ENCODE measurements at regions not wholly inside any gene's neighbourhood (a gene's known extent, or its start where the extent isn't known, plus 50 kb on each side); places are given as distances from the start of the nearest gene placed in this dataset.

DNA sequence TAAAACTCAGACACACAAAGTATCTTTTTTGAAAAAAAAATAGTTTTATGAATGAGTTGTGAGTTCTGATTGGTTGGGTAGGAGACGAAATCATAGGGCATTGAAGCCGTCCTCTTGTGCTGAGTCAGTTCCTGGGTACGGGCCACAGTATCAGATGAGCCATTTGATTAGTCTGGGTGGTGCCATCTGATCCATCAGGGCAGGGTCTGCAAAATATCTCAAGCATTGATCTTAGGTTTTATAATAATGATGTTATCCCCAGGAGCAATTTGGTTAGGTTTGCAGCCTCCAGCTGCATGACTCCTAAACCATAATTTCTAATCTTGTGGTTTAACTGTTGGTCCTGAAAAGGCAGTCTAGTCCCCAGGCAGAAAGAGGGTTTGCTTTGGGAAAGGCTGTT is 1310.6 kb downstream of the SLITRK1 start:
- H3K4me3 ChIP-seq (ENCODE audit: control insufficient read depth, low read depth, low read length), result no peak overlapping the region
- TF ChIP-seq, protein P1, sequence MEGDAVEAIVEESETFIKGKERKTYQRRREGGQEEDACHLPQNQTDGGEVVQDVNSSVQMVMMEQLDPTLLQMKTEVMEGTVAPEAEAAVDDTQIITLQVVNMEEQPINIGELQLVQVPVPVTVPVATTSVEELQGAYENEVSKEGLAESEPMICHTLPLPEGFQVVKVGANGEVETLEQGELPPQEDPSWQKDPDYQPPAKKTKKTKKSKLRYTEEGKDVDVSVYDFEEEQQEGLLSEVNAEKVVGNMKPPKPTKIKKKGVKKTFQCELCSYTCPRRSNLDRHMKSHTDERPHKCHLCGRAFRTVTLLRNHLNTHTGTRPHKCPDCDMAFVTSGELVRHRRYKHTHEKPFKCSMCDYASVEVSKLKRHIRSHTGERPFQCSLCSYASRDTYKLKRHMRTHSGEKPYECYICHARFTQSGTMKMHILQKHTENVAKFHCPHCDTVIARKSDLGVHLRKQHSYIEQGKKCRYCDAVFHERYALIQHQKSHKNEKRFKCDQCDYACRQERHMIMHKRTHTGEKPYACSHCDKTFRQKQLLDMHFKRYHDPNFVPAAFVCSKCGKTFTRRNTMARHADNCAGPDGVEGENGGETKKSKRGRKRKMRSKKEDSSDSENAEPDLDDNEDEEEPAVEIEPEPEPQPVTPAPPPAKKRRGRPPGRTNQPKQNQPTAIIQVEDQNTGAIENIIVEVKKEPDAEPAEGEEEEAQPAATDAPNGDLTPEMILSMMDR (conservative IDR thresholded peaks at IDR 0.05; ENCODE audit: control insufficient read depth, insufficient read depth, low read depth, low read length), result no peak
- no peak for DNase-seq (ENCODE audit: low read depth)

DNA sequence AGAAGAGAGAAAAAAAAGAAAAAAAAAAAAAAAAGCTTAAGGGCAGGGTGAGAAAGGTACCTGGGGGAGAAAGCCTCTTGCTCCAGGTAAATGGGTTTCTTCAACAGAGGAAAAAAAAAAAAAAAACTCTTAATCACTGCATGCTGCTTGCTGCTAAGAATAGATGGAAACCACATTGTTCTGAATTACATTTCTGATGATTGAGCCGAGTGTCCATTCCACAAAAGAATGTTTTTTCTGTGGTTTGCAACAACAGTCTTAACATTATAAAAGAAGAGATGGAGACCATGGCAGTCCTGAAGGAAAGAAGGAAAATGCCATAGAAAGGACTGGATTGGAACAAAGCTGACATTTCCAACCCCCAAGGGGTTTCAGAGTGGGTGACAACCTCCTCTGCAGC is 1312.7 kb downstream of the SLITRK1 start:
- TF ChIP-seq, protein P1 (conservative IDR thresholded peaks at IDR 0.05; ENCODE audit: control insufficient read depth, insufficient read depth, low read depth, low read length), result no peak
- H3K4me3 ChIP-seq (ENCODE audit: control insufficient read depth, low read depth, low read length), result no peak overlapping the region
- no peak for DNase-seq (ENCODE audit: low read depth)

DNA sequence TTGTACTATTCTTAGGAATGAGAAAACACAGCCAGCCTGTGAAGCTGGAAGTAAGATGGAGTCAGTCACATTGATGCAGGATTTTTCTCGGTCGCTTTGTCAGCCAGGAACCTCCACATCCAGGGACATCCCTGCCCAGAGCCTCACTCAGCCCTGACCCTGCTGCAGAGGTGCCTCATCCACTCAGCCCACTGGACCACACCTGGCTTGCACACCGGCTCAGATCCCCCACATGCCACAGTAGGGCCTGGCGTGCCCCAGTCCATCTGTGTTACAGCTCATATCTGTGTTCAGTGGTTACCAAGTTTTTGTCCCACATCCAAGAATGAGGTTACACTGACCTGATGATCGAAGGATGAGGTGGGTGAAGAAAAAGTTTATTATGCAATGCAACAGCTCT is 1315.4 kb downstream of the SLITRK1 start:
- DNase-seq (ENCODE audit: low read depth), result no peak
- TF ChIP-seq, protein P1 (conservative IDR thresholded peaks at IDR 0.05; ENCODE audit: control insufficient read depth, insufficient read depth, low read depth, low read length), result no peak
- H3K4me3 ChIP-seq (ENCODE audit: control insufficient read depth, low read depth, low read length), result no peak overlapping the region

DNA sequence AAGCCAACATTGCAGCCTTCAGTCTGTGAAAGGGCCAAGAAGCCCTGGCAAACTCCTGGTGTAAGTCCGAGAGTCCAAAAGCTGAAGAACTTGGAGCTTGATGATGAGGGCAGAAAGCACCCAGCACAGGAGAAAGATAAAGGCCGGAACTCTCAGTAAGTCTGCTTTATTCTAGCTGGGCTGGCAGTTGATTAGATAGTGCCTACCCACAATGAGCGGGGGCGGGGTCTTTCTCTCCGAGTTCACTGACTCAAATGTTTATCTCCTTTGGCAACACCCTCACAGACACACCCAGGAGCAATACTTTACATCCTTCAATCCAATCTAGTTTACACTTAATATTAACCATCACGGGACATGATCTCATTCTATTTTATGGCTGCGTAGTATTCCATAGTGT is 1317.1 kb downstream of the SLITRK1 start:
- DNase-seq (ENCODE audit: low read depth), result no peak
- TF ChIP-seq, protein P1 (conservative IDR thresholded peaks at IDR 0.05; ENCODE audit: control insufficient read depth, insufficient read depth, low read depth, low read length), result no peak
- no peak overlapping the region for H3K4me3 ChIP-seq (ENCODE audit: control insufficient read depth, low read depth, low read length)

DNA sequence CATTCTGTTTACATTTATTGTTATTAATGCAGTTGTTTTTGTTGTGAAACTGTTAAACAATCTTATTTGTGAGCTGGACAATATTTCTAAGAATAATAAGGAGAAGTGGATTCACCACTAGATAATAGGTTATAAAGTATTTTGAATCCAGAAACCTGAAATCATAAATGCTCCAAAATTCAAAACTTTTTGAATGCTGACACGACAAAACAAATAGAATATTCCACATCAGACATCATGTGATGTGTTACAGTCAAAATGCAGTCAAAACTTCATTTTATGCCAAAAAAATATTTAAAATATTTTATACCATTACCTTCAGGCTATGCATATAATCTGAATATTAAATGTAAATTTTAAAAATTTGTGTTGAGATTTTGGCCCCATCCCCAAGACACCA is 1321.4 kb downstream of the SLITRK1 start:
- DNase-seq (ENCODE audit: low read depth), result no peak
- no peak overlapping the region for H3K4me3 ChIP-seq (ENCODE audit: control insufficient read depth, low read depth, low read length)
- TF ChIP-seq, protein P1 (conservative IDR thresholded peaks at IDR 0.05; ENCODE audit: control insufficient read depth, insufficient read depth, low read depth, low read length), result no peak

DNA sequence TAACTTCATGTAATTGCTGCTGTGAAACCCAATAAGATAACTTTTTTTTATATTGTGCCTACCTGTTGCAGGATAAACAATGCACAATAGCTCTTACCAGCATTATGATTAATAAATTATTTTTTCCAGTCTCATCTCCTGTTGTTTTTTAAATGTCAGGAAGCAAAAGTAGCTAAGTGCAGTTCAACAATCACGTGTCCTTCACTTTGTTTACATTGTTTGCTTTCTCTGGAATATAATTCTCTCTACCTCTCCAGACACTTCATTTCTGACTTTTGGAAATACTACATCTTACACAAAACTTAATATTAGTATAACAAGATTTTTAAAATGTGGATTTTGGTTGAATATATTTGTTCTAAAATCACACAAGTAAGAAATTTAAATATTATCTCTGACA is 1359.4 kb downstream of the SLITRK1 start:
- no peak overlapping the region for H3K4me3 ChIP-seq (ENCODE audit: control insufficient read depth, low read depth, low read length)
- TF ChIP-seq, protein P1 (conservative IDR thresholded peaks at IDR 0.05; ENCODE audit: control insufficient read depth, insufficient read depth, low read depth, low read length), result no peak
- DNase-seq (ENCODE audit: low read depth), result no peak

DNA sequence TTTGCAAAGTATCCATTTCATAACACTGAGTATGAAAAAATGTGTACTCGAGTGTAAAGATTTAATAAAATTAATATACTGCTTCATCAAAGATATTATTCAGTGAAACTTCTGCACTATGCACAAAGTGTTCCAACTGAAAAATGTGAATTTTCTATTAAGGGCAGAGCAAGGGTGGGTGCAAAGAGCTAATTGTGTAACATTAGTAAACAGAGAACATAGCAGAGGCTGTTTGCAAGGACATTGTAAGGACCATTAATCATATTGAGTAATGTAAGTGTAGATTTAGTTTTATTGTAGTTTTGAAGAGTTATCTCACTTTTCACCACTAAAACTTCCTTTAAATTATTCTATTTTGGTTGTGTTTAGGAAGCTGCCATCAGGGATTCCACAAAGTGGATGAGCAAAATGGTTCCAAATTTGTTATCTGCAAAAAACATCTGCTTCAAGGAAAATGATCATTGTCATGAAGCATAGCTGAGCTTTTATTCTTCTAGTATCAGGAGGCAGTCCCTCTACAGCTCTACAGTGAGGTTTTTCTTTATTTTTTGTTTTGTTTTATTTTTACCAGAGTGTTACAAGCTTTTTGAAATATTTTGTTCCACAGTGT is 1375.4 kb downstream of the SLITRK1 start:
- no peak overlapping the region for H3K4me3 ChIP-seq (ENCODE audit: control insufficient read depth, low read depth, low read length)
- DNase-seq (ENCODE audit: low read depth), result no peak
- TF ChIP-seq, protein P1 (conservative IDR thresholded peaks at IDR 0.05; ENCODE audit: control insufficient read depth, insufficient read depth, low read depth, low read length), result no peak

Measured in fibroblast of mammary gland (primary cell).